Naive thymus-derived CD8-positive, alpha-beta T cell (primary cell): ENCODE measurements at regions not wholly inside any gene's neighbourhood (a gene's known extent, or its start where the extent isn't known, plus 50 kb on each side); places are given as distances from the start of the nearest gene placed in this dataset.

Source experiments
- ATAC-seq, 2 donors: fragments of 150-1000 bp; cut with Tn5 transposase in 1 of 2; sonication (Bioruptor Pico), chemical (Tn5 transposase) in 1 of 2; 1 replicate in 1 of 2; 2 replicates in 1 of 2; pipeline ENCODE4 v1.10.0; 2021; ENCODE audit warnings: mild to moderate bottlenecking in 2 of 2, moderate library complexity in 2 of 2
- POLR2A ChIA-PET: fragments of 350-600 bp; sonication (Branson Sonifier 250); formaldehyde crosslinking; loops from one replicate; lab custom pipeline; 2021; ENCODE audit warnings: antibody characterized with exemption; lab: Charles Lee
- DNase-seq, 10 donors: peaks; one replicate each; pipeline versions ENCODE4 v3.0.0 to v3.0.0-alpha.2; 2020 to 2022
- H3K27ac Mint-ChIP-seq, 10 donors: one replicate each; pipeline ENCODE4 v1.8.0; 2020 to 2022; ENCODE audit warnings: mild to moderate bottlenecking in 10 of 10, mixed read lengths in 10 of 10, moderate library complexity in 4 of 10, inconsistent platforms in 1 of 10
- H3K27me3 Mint-ChIP-seq, 5 donors: one replicate each; pipeline ENCODE4 v1.8.0; 2021 to 2022; ENCODE audit warnings: mixed read lengths in 5 of 5
- H3K36me3 Mint-ChIP-seq, 3 donors: one replicate each; pipeline ENCODE4 v1.8.0; 2020 to 2022; ENCODE audit warnings: mixed read lengths in 3 of 3, mild to moderate bottlenecking in 2 of 3, inconsistent platforms in 1 of 3
- H3K4me1 Mint-ChIP-seq, 4 donors: one replicate each; pipeline ENCODE4 v1.8.0; 2021 to 2022; ENCODE audit warnings: mixed read lengths in 4 of 4
- H3K4me3 Mint-ChIP-seq, 10 donors: one replicate each; pipeline ENCODE4 v1.8.0; 2020 to 2022; ENCODE audit warnings: mild to moderate bottlenecking in 10 of 10, mixed read lengths in 10 of 10, moderate library complexity in 6 of 10, inconsistent platforms in 1 of 10
- H3K9me3 Mint-ChIP-seq, 9 donors: one replicate each; pipeline ENCODE4 v1.8.0; 2020 to 2022; ENCODE audit warnings: mixed read lengths in 9 of 9, mild to moderate bottlenecking in 3 of 9, inconsistent platforms in 1 of 9, moderate library complexity in 1 of 9

DNA sequence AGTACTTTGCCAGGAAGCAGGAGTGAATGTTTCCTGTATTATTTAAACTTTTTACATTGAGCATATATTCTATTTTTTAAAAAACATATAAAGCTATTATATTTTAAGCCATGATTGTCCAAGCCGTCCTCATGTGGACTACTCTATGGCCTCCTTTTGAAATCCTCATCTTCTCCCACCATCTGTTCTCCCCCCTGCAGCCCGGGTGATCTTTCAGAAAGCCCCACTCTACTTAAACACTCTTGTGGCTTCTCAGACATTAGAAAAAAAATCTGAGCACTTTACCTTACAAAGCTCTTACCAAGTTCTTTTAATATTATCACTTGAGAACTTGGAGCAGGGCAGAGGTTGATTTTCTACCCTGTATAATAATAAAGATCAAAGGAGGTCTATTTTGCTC is 95.4 kb downstream of the CAVIN4 start:
- H3K9me3 Mint-ChIP-seq: no peaks in the 10 kb centered on the region
- H3K36me3 Mint-ChIP-seq: no peaks in the 10 kb centered on the region
- H3K4me1 Mint-ChIP-seq: no peaks in the 10 kb centered on the region
- H3K27me3 Mint-ChIP-seq: peaks cover 3 to 22% (median 7%) of the 10 kb centered on the region in 5 donors
- no peak for ATAC-seq
- no peak for DNase-seq
- no peak overlapping the region for H3K4me3 Mint-ChIP-seq
- POLR2A ChIA-PET: interaction anchor here (0.8 kb wide), 1 partner anchor 15 kb away, joined by 3 read pairs; no protein-coding TSS in a partner anchor
- H3K27ac Mint-ChIP-seq: no peak overlapping the region

DNA sequence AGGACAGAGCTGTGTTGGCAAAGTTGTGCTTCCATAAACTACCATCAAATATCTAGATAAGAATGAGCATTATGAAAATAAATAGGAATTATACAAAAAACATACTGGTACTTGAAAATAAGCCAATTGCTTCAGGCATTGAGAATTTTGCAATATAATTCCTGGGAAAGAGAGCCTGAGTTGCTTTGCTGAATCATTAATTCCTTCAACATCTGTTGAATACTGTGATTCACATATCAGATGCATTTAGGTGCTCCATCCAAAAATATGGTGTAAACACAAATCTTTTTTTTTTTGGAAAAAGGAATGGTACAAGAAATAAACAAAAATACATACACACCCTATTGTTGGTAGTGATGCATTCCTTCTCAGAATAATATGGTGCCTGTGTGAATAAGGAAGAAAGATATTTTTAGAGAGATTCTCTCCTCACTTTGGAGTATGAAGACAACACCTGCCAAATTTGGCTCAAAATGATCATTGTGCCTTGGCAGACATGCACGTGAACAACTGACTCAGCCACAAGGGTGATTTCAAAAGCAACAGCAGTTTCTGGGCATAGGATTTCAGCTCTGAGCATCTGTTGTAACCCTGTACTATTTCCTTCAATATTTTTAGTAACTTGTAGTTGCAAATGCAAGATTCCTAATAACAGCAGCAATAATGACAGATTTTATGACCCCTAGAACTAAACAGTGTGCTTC is 96.7 kb downstream of the CAVIN4 start:
- H3K27me3 Mint-ChIP-seq: peaks cover 1 to 17% (median 6%) of the 10 kb centered on the region in 5 donors
- H3K36me3 Mint-ChIP-seq: no peaks in the 10 kb centered on the region
- H3K4me3 Mint-ChIP-seq: no peak overlapping the region

DNA sequence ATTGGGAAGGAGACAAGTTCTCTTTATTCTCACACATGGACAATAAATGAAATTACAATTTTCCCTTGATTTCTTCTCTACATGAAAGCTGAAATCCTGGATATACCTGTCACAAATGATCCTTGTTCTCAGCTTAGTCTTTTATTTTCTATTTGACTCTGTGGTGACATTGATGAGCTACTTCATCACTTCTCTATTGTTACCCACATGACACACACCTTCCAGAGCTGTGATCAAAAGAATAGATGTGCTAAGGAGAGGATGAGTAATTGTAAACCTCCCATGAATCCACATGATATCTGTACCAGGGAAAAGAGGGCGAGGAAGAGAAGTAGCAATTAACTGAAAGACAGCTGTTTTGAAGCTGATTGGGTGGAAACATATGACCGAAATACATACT is 102.0 kb downstream of the CAVIN4 start:
- H3K36me3 Mint-ChIP-seq: no peaks in the 10 kb centered on the region
- H3K27ac Mint-ChIP-seq: no peak overlapping the region
- H3K9me3 Mint-ChIP-seq: no peaks in the 10 kb centered on the region
- DNase-seq: no peak
- H3K27me3 Mint-ChIP-seq: peaks cover 1 to 23% (median 6%) of the 10 kb centered on the region in 5 donors
- POLR2A ChIA-PET: no interaction called here
- no peak overlapping the region for H3K4me3 Mint-ChIP-seq
- ATAC-seq: no peak
- no peaks in the 10 kb centered on the region for H3K4me1 Mint-ChIP-seq

More for the DNA sequence above, 96.7 kb downstream of the CAVIN4 start:
- H3K4me1 Mint-ChIP-seq: no peaks in the 10 kb centered on the region
- POLR2A ChIA-PET: no interaction called here
- H3K9me3 Mint-ChIP-seq: no peaks in the 10 kb centered on the region
- no peak for ATAC-seq
- no peak overlapping the region for H3K27ac Mint-ChIP-seq
- no peak for DNase-seq

GRCh38 chr9:100686420-100686819 is 108.5 kb downstream of the CAVIN4 start:
- POLR2A ChIA-PET: no interaction called here
- no peak overlapping the region for H3K4me3 Mint-ChIP-seq
- peaks cover 0 to 5% (median 0%) of the 10 kb centered on the region in 9 donors for H3K9me3 Mint-ChIP-seq
- H3K36me3 Mint-ChIP-seq: no peaks in the 10 kb centered on the region
- DNase-seq: no peak
- H3K4me1 Mint-ChIP-seq: peaks cover 2 to 23% (median 12%) of the 10 kb centered on the region in 4 donors
- no peak overlapping the region for H3K27ac Mint-ChIP-seq
- H3K27me3 Mint-ChIP-seq: peaks cover 14 to 44% (median 18%) of the 10 kb centered on the region in 5 donors
- ATAC-seq: no peak

GRCh38 chr9:100689635-100690034 is 111.8 kb downstream of the CAVIN4 start:
- peak overlapping the region in 2 of 10 donors; percentile 15 to 31 for H3K4me3 Mint-ChIP-seq
- peaks cover 2 to 23% (median 12%) of the 10 kb centered on the region in 4 donors for H3K4me1 Mint-ChIP-seq
- H3K9me3 Mint-ChIP-seq: peaks cover 0 to 5% (median 0%) of the 10 kb centered on the region in 9 donors
- H3K27ac Mint-ChIP-seq: peak overlapping the region in 1 of 10 donors; percentile 45
- POLR2A ChIA-PET: no interaction called here
- DNase-seq (peak in 2 of 10 donors; percentile 13 to 23), ATAC-seq (peak in 1 of 2 donors; percentile 88)
- no peaks in the 10 kb centered on the region for H3K36me3 Mint-ChIP-seq
- peaks cover 14 to 48% (median 20%) of the 10 kb centered on the region in 5 donors for H3K27me3 Mint-ChIP-seq

DNA sequence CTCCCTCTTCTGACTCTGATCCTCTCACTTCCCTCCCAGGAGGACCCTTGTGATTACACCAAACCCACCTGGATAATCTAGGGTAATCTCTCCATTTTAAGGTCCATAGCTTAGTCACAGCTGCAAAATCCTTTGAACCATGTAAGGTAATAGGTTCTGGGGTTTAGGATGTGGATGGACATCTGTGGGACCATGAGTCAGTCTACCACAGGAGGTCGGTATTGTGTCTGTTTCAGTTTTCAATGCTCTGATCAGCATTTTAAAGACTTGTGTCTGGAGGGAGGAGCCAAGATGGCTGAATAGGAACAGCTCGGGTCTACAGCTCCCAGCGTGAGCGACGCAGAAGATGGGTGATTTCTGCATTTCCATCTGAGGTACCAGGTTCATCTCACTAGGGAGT is 112.6 kb downstream of the CAVIN4 start:
- Mint-ChIP-seq H3K4me1 (peaks cover 2 to 23% (median 12%) of the 10 kb centered on the region in 4 donors), H3K9me3 (peaks cover 0 to 5% (median 0%) of the 10 kb centered on the region in 9 donors), H3K27me3 (peaks cover 14 to 48% (median 20%) of the 10 kb centered on the region in 5 donors), H3K27ac (no peak overlapping the region), H3K36me3 (no peaks in the 10 kb centered on the region), H3K4me3 (no peak overlapping the region)
- no peak for DNase-seq
- no peak for ATAC-seq
- POLR2A ChIA-PET: no interaction called here

GRCh38 chr9:100697339-100697738 is 119.5 kb downstream of the CAVIN4 start:
- Mint-ChIP-seq H3K9me3 (peaks cover 0 to 3% (median 0%) of the 10 kb centered on the region in 9 donors), H3K27me3 (peaks cover 0 to 23% (median 2%) of the 10 kb centered on the region in 5 donors), H3K27ac (no peak overlapping the region), H3K4me1 (no peaks in the 10 kb centered on the region), H3K4me3 (no peak overlapping the region), H3K36me3 (no peaks in the 10 kb centered on the region)
- DNase-seq (no peak), ATAC-seq (no peak)
- POLR2A ChIA-PET: no interaction called here

DNA sequence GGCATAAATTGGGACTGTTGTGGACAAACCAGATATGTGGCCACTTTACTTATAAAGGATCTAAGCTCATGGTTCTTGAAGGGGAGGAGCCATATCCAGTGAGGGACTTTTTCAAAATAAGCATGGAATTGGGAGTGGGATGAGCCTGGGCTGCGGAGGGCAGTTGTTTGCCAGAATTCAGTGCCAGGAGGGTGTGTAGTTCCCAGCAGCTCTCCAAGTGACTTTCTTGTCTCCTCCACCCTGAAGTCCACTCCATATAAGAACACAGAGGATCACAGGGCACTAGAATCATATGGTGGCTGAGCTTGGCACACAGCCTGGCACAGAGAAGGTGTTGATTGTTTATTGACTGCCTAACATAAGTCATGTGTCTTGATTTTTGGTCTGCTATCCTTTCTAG is 121.1 kb downstream of the CAVIN4 start:
- no peak for ATAC-seq
- Mint-ChIP-seq H3K36me3 (no peaks in the 10 kb centered on the region), H3K27me3 (peaks cover 0 to 23% (median 0%) of the 10 kb centered on the region in 5 donors), H3K9me3 (peaks cover 0 to under 1% (median 0%) of the 10 kb centered on the region in 9 donors), H3K4me3 (no peak overlapping the region), H3K27ac (no peak overlapping the region), H3K4me1 (no peaks in the 10 kb centered on the region)
- no peak for DNase-seq
- POLR2A ChIA-PET: no interaction called here

- Mint-ChIP-seq H3K4me3 (no peak overlapping the region), H3K9me3 (no peaks in the 10 kb centered on the region), H3K27me3 (peaks cover 0 to 23% (median 0%) of the 10 kb centered on the region in 5 donors), H3K4me1 (no peaks in the 10 kb centered on the region), H3K27ac (no peak overlapping the region), H3K36me3 (no peaks in the 10 kb centered on the region)
- POLR2A ChIA-PET: no interaction called here
- ATAC-seq: no peak
- DNase-seq: no peak
Measured at GRCh38 chr9:100699668-100700067, 121.8 kb downstream of the CAVIN4 start.

GRCh38 chr9:100700689-100701318 is 122.9 kb downstream of the CAVIN4 start:
- ATAC-seq (no peak), DNase-seq (no peak)
- Mint-ChIP-seq H3K4me1 (no peaks in the 10 kb centered on the region), H3K4me3 (no peak overlapping the region), H3K27me3 (peaks cover 0 to 23% (median 0%) of the 10 kb centered on the region in 5 donors), H3K9me3 (peaks cover 0 to 3% (median 0%) of the 10 kb centered on the region in 9 donors), H3K36me3 (no peaks in the 10 kb centered on the region), H3K27ac (no peak overlapping the region)
- POLR2A ChIA-PET: no interaction called here

GRCh38 chr9:100714372-100715099 is 136.7 kb downstream of the CAVIN4 start:
- POLR2A ChIA-PET: no interaction called here
- H3K27me3 Mint-ChIP-seq: peaks cover 6 to 29% (median 13%) of the 10 kb centered on the region in 5 donors
- peaks cover 0 to 24% (median 2%) of the 10 kb centered on the region in 3 donors for H3K36me3 Mint-ChIP-seq
- no peaks in the 10 kb centered on the region for H3K4me1 Mint-ChIP-seq
- DNase-seq (peak in 2 of 10 donors; percentile 7 to 11), ATAC-seq (no peak)
- no peak overlapping the region for H3K4me3 Mint-ChIP-seq
- H3K9me3 Mint-ChIP-seq: peaks cover 0 to 41% (median 11%) of the 10 kb centered on the region in 9 donors
- H3K27ac Mint-ChIP-seq: no peak overlapping the region

GRCh38 chr9:100715100-100715380 is 137.2 kb downstream of the CAVIN4 start:
- Mint-ChIP-seq H3K27me3 (peaks cover 6 to 27% (median 13%) of the 10 kb centered on the region in 5 donors), H3K9me3 (peaks cover 0 to 41% (median 11%) of the 10 kb centered on the region in 9 donors), H3K27ac (no peak overlapping the region), H3K4me3 (no peak overlapping the region), H3K4me1 (no peaks in the 10 kb centered on the region), H3K36me3 (peaks cover 0 to 24% (median 2%) of the 10 kb centered on the region in 3 donors)
- POLR2A ChIA-PET: no interaction called here
- DNase-seq: no peak
- no peak for ATAC-seq

GRCh38 chr9:100718717-100719116 is 140.8 kb downstream of the CAVIN4 start:
- H3K4me3 Mint-ChIP-seq: no peak overlapping the region
- no peak overlapping the region for H3K27ac Mint-ChIP-seq
- ATAC-seq (no peak), DNase-seq (no peak)
- POLR2A ChIA-PET: no interaction called here
- no peaks in the 10 kb centered on the region for H3K4me1 Mint-ChIP-seq
- H3K36me3 Mint-ChIP-seq: no peaks in the 10 kb centered on the region
- H3K27me3 Mint-ChIP-seq: peaks cover 0 to 15% (median 6%) of the 10 kb centered on the region in 5 donors
- H3K9me3 Mint-ChIP-seq: peaks cover 0 to 10% (median 0%) of the 10 kb centered on the region in 9 donors
